ENCODE measurements at regions not wholly inside any gene's neighbourhood (a gene's known extent, or its start where the extent isn't known, plus 50 kb on each side); places are given as distances from the start of the nearest gene placed in this dataset.

GRCh38 chr11:45337583-45338360 lies 51.6 kb upstream of the SYT13 start:
- TF ChIP-seq CTCF (conservative IDR thresholded peaks at IDR 0.05), result no peak
- TF ChIP-seq ZFX (IDR thresholded peaks at IDR 0.05), result no peak

Measured in C4-2B (cell line).